ENCODE measurements at regions not wholly inside any gene's neighbourhood (a gene's known extent, or its start where the extent isn't known, plus 50 kb on each side); places are given as distances from the start of the nearest gene placed in this dataset.

DNA sequence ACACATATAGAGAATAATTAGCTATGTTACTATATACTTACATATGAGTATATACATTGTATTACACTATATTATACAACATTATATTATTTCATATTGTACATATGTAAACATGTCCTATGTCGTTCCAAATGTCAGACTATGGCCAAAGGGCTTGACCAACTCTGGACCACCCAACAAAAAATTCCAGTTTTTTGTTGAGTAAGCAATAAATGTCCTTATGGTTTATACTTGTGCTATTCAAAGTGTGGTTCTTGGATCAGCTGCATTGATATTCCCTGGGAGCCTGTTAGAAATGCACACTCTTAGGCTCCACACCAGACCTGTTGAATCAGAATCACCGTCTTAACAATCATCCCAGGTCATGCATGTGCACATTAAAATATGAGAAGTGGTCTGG is 225.4 kb upstream of the ZFP64 start:
- Histone ChIP-seq H3K4me1 (ENCODE audit: insufficient read depth, low read length, poor library complexity, severe bottlenecking) (no peaks in the 10 kb centered on the region), H3K79me2 (ENCODE audit: insufficient read depth, low read length) (no peaks in the 10 kb centered on the region), H3K9me2 (replicated peaks; ENCODE audit: low read depth, low read length) (no peaks in the 10 kb centered on the region), H3K27me3 (ENCODE audit: insufficient read depth, low read length, poor library complexity, severe bottlenecking) (no peaks in the 10 kb centered on the region), H3K4me2 (ENCODE audit: low read depth, low read length, poor library complexity, severe bottlenecking) (no peak overlapping the region), H3K9ac (ENCODE audit: low read depth, low read length, poor library complexity, severe bottlenecking) (no peak overlapping the region), H3K9me3 (ENCODE audit: insufficient read depth, low read depth, low read length) (no peaks in the 10 kb centered on the region), H3F3A (ENCODE audit: low read depth) (no peaks in the 10 kb centered on the region; the same call in 1 of the 2 replicates), H3K4me3 (ENCODE audit: low read length, poor library complexity, severe bottlenecking) (no peak overlapping the region), H3K36me3 (ENCODE audit: insufficient read depth, low read length) (no peaks in the 10 kb centered on the region), H2AFZ (ENCODE audit: low read length) (no peak overlapping the region), H4K20me1 (ENCODE audit: insufficient read depth, low read length, poor library complexity, severe bottlenecking) (no peaks in the 10 kb centered on the region)
- TF ChIP-seq, protein P1, sequence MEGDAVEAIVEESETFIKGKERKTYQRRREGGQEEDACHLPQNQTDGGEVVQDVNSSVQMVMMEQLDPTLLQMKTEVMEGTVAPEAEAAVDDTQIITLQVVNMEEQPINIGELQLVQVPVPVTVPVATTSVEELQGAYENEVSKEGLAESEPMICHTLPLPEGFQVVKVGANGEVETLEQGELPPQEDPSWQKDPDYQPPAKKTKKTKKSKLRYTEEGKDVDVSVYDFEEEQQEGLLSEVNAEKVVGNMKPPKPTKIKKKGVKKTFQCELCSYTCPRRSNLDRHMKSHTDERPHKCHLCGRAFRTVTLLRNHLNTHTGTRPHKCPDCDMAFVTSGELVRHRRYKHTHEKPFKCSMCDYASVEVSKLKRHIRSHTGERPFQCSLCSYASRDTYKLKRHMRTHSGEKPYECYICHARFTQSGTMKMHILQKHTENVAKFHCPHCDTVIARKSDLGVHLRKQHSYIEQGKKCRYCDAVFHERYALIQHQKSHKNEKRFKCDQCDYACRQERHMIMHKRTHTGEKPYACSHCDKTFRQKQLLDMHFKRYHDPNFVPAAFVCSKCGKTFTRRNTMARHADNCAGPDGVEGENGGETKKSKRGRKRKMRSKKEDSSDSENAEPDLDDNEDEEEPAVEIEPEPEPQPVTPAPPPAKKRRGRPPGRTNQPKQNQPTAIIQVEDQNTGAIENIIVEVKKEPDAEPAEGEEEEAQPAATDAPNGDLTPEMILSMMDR (conservative IDR thresholded peaks at IDR 0.05; ENCODE audit: low read length), result no peak
- no peak for TF ChIP-seq EZH2phosphoT487 (IDR thresholded peaks at IDR 0.05; ENCODE audit: borderline replicate concordance)

DNA sequence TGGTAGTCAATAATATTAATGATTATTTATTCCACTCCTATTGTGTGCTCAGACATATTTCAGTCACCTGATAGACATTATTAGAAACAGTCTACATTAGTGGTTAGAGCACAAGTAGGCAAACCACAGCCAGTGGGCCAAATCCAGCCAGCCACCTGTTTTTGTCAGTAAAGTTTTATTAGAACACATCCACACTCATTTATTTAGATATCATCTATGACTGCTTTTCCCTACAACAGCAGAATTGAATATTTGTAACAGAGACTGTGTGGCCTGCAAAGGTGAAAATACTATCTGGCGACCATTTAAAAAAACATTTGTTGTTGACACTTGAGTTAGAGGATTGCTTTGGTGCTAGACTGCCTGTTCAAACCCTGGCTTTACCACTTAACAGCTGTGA is 220.0 kb upstream of the ZFP64 start:
- H3K36me3 ChIP-seq (ENCODE audit: insufficient read depth, low read length), result no peaks in the 10 kb centered on the region
- no peaks in the 10 kb centered on the region for H3F3A ChIP-seq (ENCODE audit: low read depth)
- H3K27me3 ChIP-seq (ENCODE audit: insufficient read depth, low read length, poor library complexity, severe bottlenecking), result no peaks in the 10 kb centered on the region
- no peak overlapping the region for H2AFZ ChIP-seq (ENCODE audit: low read length)
- TF ChIP-seq, protein P1 (conservative IDR thresholded peaks at IDR 0.05; ENCODE audit: low read length), result no peak
- no peak for TF ChIP-seq EZH2phosphoT487 (IDR thresholded peaks at IDR 0.05; ENCODE audit: borderline replicate concordance)
- H4K20me1 ChIP-seq (ENCODE audit: insufficient read depth, low read length, poor library complexity, severe bottlenecking), result no peaks in the 10 kb centered on the region
- H3K9me3 ChIP-seq (ENCODE audit: insufficient read depth, low read depth, low read length), result no peaks in the 10 kb centered on the region
- H3K4me1 ChIP-seq (ENCODE audit: insufficient read depth, low read length, poor library complexity, severe bottlenecking), result no peaks in the 10 kb centered on the region
- no peak overlapping the region for H3K4me2 ChIP-seq (ENCODE audit: low read depth, low read length, poor library complexity, severe bottlenecking)
- no peaks in the 10 kb centered on the region for H3K79me2 ChIP-seq (ENCODE audit: insufficient read depth, low read length)
- no peaks in the 10 kb centered on the region for H3K9me2 ChIP-seq (replicated peaks; ENCODE audit: low read depth, low read length)
- no peak overlapping the region for H3K4me3 ChIP-seq (ENCODE audit: low read length, poor library complexity, severe bottlenecking)
- no peak overlapping the region for H3K9ac ChIP-seq (ENCODE audit: low read depth, low read length, poor library complexity, severe bottlenecking)

- Histone ChIP-seq H3K4me3 (ENCODE audit: low read length, poor library complexity, severe bottlenecking) (no peak overlapping the region), H3K4me2 (ENCODE audit: low read depth, low read length, poor library complexity, severe bottlenecking) (no peak overlapping the region), H3K27me3 (ENCODE audit: insufficient read depth, low read length, poor library complexity, severe bottlenecking) (no peaks in the 10 kb centered on the region), H2AFZ (ENCODE audit: low read length) (no peak overlapping the region), H3F3A (ENCODE audit: low read depth) (no peaks in the 10 kb centered on the region), H3K36me3 (ENCODE audit: insufficient read depth, low read length) (no peaks in the 10 kb centered on the region), H4K20me1 (ENCODE audit: insufficient read depth, low read length, poor library complexity, severe bottlenecking) (no peaks in the 10 kb centered on the region), H3K9me2 (replicated peaks; ENCODE audit: low read depth, low read length) (no peaks in the 10 kb centered on the region), H3K9ac (ENCODE audit: low read depth, low read length, poor library complexity, severe bottlenecking) (no peak overlapping the region), H3K4me1 (ENCODE audit: insufficient read depth, low read length, poor library complexity, severe bottlenecking) (no peaks in the 10 kb centered on the region), H3K79me2 (ENCODE audit: insufficient read depth, low read length) (no peaks in the 10 kb centered on the region), H3K9me3 (ENCODE audit: insufficient read depth, low read depth, low read length) (no peaks in the 10 kb centered on the region)
- TF ChIP-seq, protein P1 (conservative IDR thresholded peaks at IDR 0.05; ENCODE audit: low read length), result no peak
- TF ChIP-seq EZH2phosphoT487 (IDR thresholded peaks at IDR 0.05; ENCODE audit: borderline replicate concordance), result no peak
These were observed 219.2 kb upstream of the ZFP64 start for GRCh38 chr20:52410731-52411234.
